Type B pancreatic cell (in vitro differentiated cells): ENCODE measurements at regions not wholly inside any gene's neighbourhood (a gene's known extent, or its start where the extent isn't known, plus 50 kb on each side); places are given as distances from the start of the nearest gene placed in this dataset.

Source experiments
- DNase-seq: peaks from one replicate; pipeline ENCODE4 v3.0.0; 2021; ENCODE audit warnings: mixed read lengths; ENCODE audit not compliant: unreplicated experiment; ENCODE audit errors: extremely low spot score
- H3K27ac Mint-ChIP-seq: 2 replicates; pipeline ENCODE4 v1.8.0; 2021; ENCODE audit warnings: mild to moderate bottlenecking, mixed read lengths
- H3K27me3 Mint-ChIP-seq: 2 replicates; pipeline ENCODE4 v1.8.0; 2021; ENCODE audit warnings: mixed read lengths
- H3K36me3 Mint-ChIP-seq: 2 replicates; pipeline ENCODE4 v1.8.0; 2021; ENCODE audit warnings: mixed read lengths
- H3K4me1 Mint-ChIP-seq: one replicate; pipeline ENCODE4 v1.8.0; 2021; ENCODE audit warnings: mixed read lengths; ENCODE audit not compliant: unreplicated experiment
- H3K4me3 Mint-ChIP-seq: 2 replicates; pipeline ENCODE4 v1.8.0; 2021; ENCODE audit warnings: mild to moderate bottlenecking, mixed read lengths
- H3K9me3 Mint-ChIP-seq: 2 replicates; pipeline ENCODE4 v1.8.0; 2021; ENCODE audit warnings: mixed read lengths
- CTCF ChIP-seq: fragments of 200-600 bp; sonication (generic); conservative IDR thresholded peaks from 2 replicates; pipeline ENCODE4 v1.5.0; 2021; ENCODE audit warnings: antibody characterized with exemption, mild to moderate bottlenecking

GRCh38 chr4:99754756-99755155, 61.9 kb upstream of the DAPP1 start:
- H3K4me1 Mint-ChIP-seq = no peaks in the 10 kb centered on the region
- TF ChIP-seq CTCF = no peak
- H3K9me3 Mint-ChIP-seq = no peaks in the 10 kb centered on the region
- H3K36me3 Mint-ChIP-seq = no peaks in the 10 kb centered on the region
- no peak overlapping the region for H3K4me3 Mint-ChIP-seq
- peaks cover 3% of the 10 kb centered on the region for H3K27me3 Mint-ChIP-seq
- no peak for DNase-seq
- no peak overlapping the region for H3K27ac Mint-ChIP-seq

- H3K4me3 Mint-ChIP-seq = no peak overlapping the region
- no peak overlapping the region for H3K27ac Mint-ChIP-seq
- no peaks in the 10 kb centered on the region for H3K4me1 Mint-ChIP-seq
- no peaks in the 10 kb centered on the region for H3K9me3 Mint-ChIP-seq
- no peaks in the 10 kb centered on the region for H3K36me3 Mint-ChIP-seq
- peaks cover 3% of the 10 kb centered on the region for H3K27me3 Mint-ChIP-seq
- no peak for DNase-seq
- no peak for TF ChIP-seq CTCF
Measured at GRCh38 chr4:99753931-99754330, 62.7 kb upstream of the DAPP1 start.

- no peak overlapping the region for H3K27ac Mint-ChIP-seq
- no peaks in the 10 kb centered on the region for H3K27me3 Mint-ChIP-seq
- no peaks in the 10 kb centered on the region for H3K9me3 Mint-ChIP-seq
- no peak for DNase-seq
- no peak for TF ChIP-seq CTCF
- no peaks in the 10 kb centered on the region for H3K4me1 Mint-ChIP-seq
- H3K36me3 Mint-ChIP-seq = no peaks in the 10 kb centered on the region
- no peak overlapping the region for H3K4me3 Mint-ChIP-seq
Measured at GRCh38 chr4:99749445-99750391, 66.9 kb upstream of the DAPP1 start.

- no peaks in the 10 kb centered on the region for H3K27me3 Mint-ChIP-seq
- H3K9me3 Mint-ChIP-seq = no peaks in the 10 kb centered on the region
Measured at GRCh38 chr4:99746443-99746842, 70.2 kb upstream of the DAPP1 start.

GRCh38 chr4:99736846-99737245, 79.2 kb upstream of the C4orf54 start:
- no peak for TF ChIP-seq CTCF
- H3K4me3 Mint-ChIP-seq = no peak overlapping the region
- no peak for DNase-seq
- no peaks in the 10 kb centered on the region for H3K27me3 Mint-ChIP-seq
- H3K4me1 Mint-ChIP-seq = no peaks in the 10 kb centered on the region
- H3K27ac Mint-ChIP-seq = no peak overlapping the region
- no peaks in the 10 kb centered on the region for H3K9me3 Mint-ChIP-seq
- no peaks in the 10 kb centered on the region for H3K36me3 Mint-ChIP-seq

More at GRCh38 chr4:99746443-99746842, 70.2 kb upstream of the DAPP1 start:
- Mint-ChIP-seq H3K4me1 (no peaks in the 10 kb centered on the region), H3K36me3 (no peaks in the 10 kb centered on the region), H3K27ac (no peak overlapping the region), H3K4me3 (no peak overlapping the region)
- DNase-seq = no peak
- no peak for TF ChIP-seq CTCF
